A172 (cell line): ENCODE measurements at regions not wholly inside any gene's neighbourhood (a gene's known extent, or its start where the extent isn't known, plus 50 kb on each side); places are given as distances from the start of the nearest gene placed in this dataset.
"Not testable (repeated sequence)": the region's sequence is repeated elsewhere in the genome, so short reads cannot be mapped to it uniquely, and the experiment has no call there.

Experiments
- DNase-seq: peaks from one replicate; pipeline ENCODE4 v3.0.0-alpha.2; 2015; ENCODE audit warnings: low spot score

GRCh38 chr20:1810926-1811620 is 84.1 kb upstream of the SIRPA start:
- DNase-seq: no peak

- DNase-seq: no peak
Observed at GRCh38 chr20:1810572-1810925, 84.7 kb upstream of the SIRPA start.

- peak; percentile 83 for DNase-seq
Observed at GRCh38 chr20:1809611-1810510, 85.3 kb upstream of the SIRPA start.

GRCh38 chr20:1809131-1809572 is 86.1 kb upstream of the SIRPA start:
- DNase-seq: peak; percentile 95

- DNase-seq: no peak
Observed at GRCh38 chr20:1808101-1808500, 87.1 kb upstream of the SIRPA start.

- no peak for DNase-seq
Observed at GRCh38 chr20:1807394-1807793, 87.8 kb upstream of the SIRPA start.

GRCh38 chr20:1806456-1806855 is 88.8 kb upstream of the SIRPA start:
- DNase-seq: no peak

GRCh38 chr20:1805816-1806215 is 89.4 kb upstream of the SIRPA start:
- DNase-seq: no peak

- no peak for DNase-seq
Observed at GRCh38 chr20:1805161-1805581, 90.0 kb upstream of the SIRPA start.

GRCh38 chr20:1804554-1804956 is 90.7 kb upstream of the SIRPA start:
- no peak for DNase-seq

GRCh38 chr20:1803932-1804501 is 91.2 kb upstream of the SIRPA start:
- no peak for DNase-seq

GRCh38 chr20:1803061-1803931 is 91.9 kb upstream of the SIRPA start:
- no peak for DNase-seq

- no peak for DNase-seq
Observed at GRCh38 chr20:1802385-1803060, 92.7 kb upstream of the SIRPA start.

- DNase-seq: no peak
Observed at GRCh38 chr20:1801929-1802306, 93.3 kb upstream of the SIRPA start.

GRCh38 chr20:1801225-1801928 is 93.8 kb upstream of the SIRPA start:
- no peak for DNase-seq

- no peak for DNase-seq
Observed at GRCh38 chr20:1800777-1801176, 94.4 kb upstream of the SIRPA start.

- DNase-seq: no peak
Observed at GRCh38 chr20:1800180-1800579, 95.0 kb upstream of the SIRPA start.

- not testable (repeated sequence) for DNase-seq
Observed at GRCh38 chr20:1799746-1800145, 95.5 kb upstream of the SIRPA start.

GRCh38 chr20:1798982-1799381 is 96.2 kb upstream of the SIRPA start:
- DNase-seq: no peak

- DNase-seq: no peak
Observed at GRCh38 chr20:1793821-1794220, 101.4 kb upstream of the SIRPA start.

- no peak for DNase-seq
Observed at GRCh38 chr20:1792274-1792673, 102.9 kb upstream of the SIRPA start.
